Stomach (tissue), 4 donors: ENCODE measurements at regions not wholly inside any gene's neighbourhood (a gene's known extent, or its start where the extent isn't known, plus 50 kb on each side); places are given as distances from the start of the nearest gene placed in this dataset.

Experiments used
- CTCF ChIP-seq, 7 experiments: fragments of 450-650 bp in 4 of 7; fragments of 200-600 bp in 3 of 7; sonication (generic) in 3 of 7; IDR thresholded peaks; one replicate each; pipeline ENCODE4 v1.5.1; 2016 to 2019; ENCODE audit warnings: antibody characterized with exemption in 7 of 7, control low read depth in 2 of 7, mild to moderate bottlenecking in 1 of 7
- POLR2A ChIP-seq, 4 donors: fragments of 450-650 bp; IDR thresholded peaks; one replicate each; pipeline ENCODE4 v1.6.1; 2016; ENCODE audit warnings: antibody characterized with exemption in 4 of 4, control low read depth in 2 of 4, mild to moderate bottlenecking in 1 of 4, moderate library complexity in 1 of 4

- TF ChIP-seq CTCF (IDR thresholded peaks at IDR 0.05) (no peak), POLR2A (IDR thresholded peaks at IDR 0.05) (no peak)
Observed at GRCh38 chr2:134149904-134150303, 104.0 kb upstream of the MGAT5 start.
